Neural crest cell (in vitro differentiated cells): ENCODE measurements at regions not wholly inside any gene's neighbourhood (a gene's known extent, or its start where the extent isn't known, plus 50 kb on each side); places are given as distances from the start of the nearest gene placed in this dataset.

Source experiments
- DNase-seq: peaks from one replicate; pipeline ENCODE4 v3.0.0; 2021; ENCODE audit warnings: low read depth, mixed read lengths, low spot score
- H3K27ac Mint-ChIP-seq: one replicate; pipeline ENCODE4 v1.8.0; 2021; ENCODE audit warnings: mild to moderate bottlenecking, mixed read lengths; ENCODE audit not compliant: unreplicated experiment
- H3K27me3 Mint-ChIP-seq: 2 replicates; pipeline ENCODE4 v1.8.0; 2021; ENCODE audit warnings: low read depth, mild to moderate bottlenecking, mixed read lengths
- H3K36me3 Mint-ChIP-seq: 2 replicates; pipeline ENCODE4 v1.8.0; 2021; ENCODE audit warnings: low read depth, mild to moderate bottlenecking, mixed read lengths
- H3K4me1 Mint-ChIP-seq: 2 replicates; pipeline ENCODE4 v1.8.0; 2021; ENCODE audit warnings: mixed read lengths
- H3K4me3 Mint-ChIP-seq: one replicate; pipeline ENCODE4 v1.8.0; 2021; ENCODE audit warnings: mild to moderate bottlenecking, mixed read lengths
- H3K9me3 Mint-ChIP-seq: 2 replicates; pipeline ENCODE4 v1.8.0; 2021; ENCODE audit warnings: mixed read lengths
- TF ChIP-seq, protein P1 (sequence below): fragments of 200-600 bp; sonication (generic); conservative IDR thresholded peaks from 2 replicates; pipeline ENCODE4 v1.5.0; 2021; ENCODE audit warnings: antibody characterized with exemption, mild to moderate bottlenecking

DNA sequence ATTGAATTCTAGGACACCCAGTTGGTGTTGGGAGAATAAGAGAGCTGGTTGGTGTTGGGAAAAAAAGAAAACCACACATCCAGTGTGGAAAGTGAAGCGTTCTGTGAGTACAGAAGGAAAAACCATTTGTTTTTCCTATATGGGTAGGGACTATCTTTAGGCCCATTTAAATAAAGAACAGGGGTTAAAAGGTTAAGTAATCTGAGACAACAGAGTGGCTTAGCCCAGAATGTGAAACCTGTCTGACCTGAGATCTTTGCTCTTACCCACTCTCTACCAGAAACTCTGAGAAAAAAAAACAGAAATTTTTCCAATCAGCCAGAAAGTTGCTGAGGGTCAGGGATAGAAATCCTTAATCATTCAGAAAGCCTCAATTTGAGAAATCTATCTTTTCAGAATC lies 59.8 kb upstream of the LRRC55 start:
- Mint-ChIP-seq H3K4me1 (peaks cover 36% of the 10 kb centered on the region), H3K4me3 (no peak overlapping the region), H3K27me3 (no peaks in the 10 kb centered on the region), H3K9me3 (no peaks in the 10 kb centered on the region), H3K27ac (no peak overlapping the region), H3K36me3 (no peaks in the 10 kb centered on the region)
- TF ChIP-seq, protein P1, sequence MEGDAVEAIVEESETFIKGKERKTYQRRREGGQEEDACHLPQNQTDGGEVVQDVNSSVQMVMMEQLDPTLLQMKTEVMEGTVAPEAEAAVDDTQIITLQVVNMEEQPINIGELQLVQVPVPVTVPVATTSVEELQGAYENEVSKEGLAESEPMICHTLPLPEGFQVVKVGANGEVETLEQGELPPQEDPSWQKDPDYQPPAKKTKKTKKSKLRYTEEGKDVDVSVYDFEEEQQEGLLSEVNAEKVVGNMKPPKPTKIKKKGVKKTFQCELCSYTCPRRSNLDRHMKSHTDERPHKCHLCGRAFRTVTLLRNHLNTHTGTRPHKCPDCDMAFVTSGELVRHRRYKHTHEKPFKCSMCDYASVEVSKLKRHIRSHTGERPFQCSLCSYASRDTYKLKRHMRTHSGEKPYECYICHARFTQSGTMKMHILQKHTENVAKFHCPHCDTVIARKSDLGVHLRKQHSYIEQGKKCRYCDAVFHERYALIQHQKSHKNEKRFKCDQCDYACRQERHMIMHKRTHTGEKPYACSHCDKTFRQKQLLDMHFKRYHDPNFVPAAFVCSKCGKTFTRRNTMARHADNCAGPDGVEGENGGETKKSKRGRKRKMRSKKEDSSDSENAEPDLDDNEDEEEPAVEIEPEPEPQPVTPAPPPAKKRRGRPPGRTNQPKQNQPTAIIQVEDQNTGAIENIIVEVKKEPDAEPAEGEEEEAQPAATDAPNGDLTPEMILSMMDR, result no peak
- no peak for DNase-seq

DNA sequence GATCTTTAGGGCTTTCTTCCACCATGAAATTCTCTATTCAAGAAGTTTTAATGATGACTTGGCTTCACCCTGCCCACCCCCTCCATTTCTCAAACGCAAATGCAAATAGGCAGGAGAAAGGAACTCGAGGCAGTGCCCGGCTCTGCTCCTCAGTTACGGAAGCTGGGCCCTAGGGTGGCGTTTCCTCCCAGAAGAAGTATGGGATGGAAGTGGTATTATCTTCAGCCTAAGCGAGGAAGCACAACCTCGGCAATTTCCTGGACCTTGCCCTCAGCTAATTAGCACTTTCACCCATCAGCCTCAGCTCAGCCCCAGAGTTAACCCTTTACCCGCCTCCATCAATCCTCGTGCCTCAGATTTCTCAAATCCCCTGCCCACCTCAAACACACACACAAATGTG lies 58.2 kb upstream of the LRRC55 start:
- TF ChIP-seq, protein P1, result no peak
- H3K4me3 Mint-ChIP-seq, result no peak overlapping the region
- no peaks in the 10 kb centered on the region for H3K36me3 Mint-ChIP-seq
- H3K27ac Mint-ChIP-seq, result no peak overlapping the region
- H3K9me3 Mint-ChIP-seq, result no peaks in the 10 kb centered on the region
- no peak for DNase-seq
- peaks cover 36% of the 10 kb centered on the region for H3K4me1 Mint-ChIP-seq
- peaks cover 4% of the 10 kb centered on the region for H3K27me3 Mint-ChIP-seq

DNA sequence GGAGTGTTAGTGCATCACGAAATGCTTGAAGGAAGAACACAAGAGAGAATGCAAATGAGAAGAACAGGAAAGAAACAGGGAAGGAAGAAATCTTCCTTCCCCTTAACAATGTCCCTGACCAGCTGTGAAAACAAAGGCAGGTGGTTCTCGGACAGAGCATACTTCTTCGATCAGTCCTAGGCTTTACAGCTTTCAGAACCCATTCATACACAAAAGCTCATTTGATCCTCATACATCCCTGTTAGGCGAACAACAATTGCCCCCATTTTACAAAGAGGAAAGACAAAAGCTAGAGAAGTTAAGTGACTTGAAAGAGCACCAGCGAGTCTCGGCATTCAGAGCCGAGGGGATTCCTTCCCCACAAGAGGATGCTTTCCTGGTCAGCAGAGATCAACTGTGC lies 57.2 kb upstream of the LRRC55 start:
- peaks cover 4% of the 10 kb centered on the region for H3K27me3 Mint-ChIP-seq
- no peaks in the 10 kb centered on the region for H3K9me3 Mint-ChIP-seq
- peak overlapping the region; percentile 83 for H3K27ac Mint-ChIP-seq
- peaks cover 36% of the 10 kb centered on the region for H3K4me1 Mint-ChIP-seq
- TF ChIP-seq, protein P1, result no peak
- H3K36me3 Mint-ChIP-seq, result no peaks in the 10 kb centered on the region
- no peak for DNase-seq
- no peak overlapping the region for H3K4me3 Mint-ChIP-seq

DNA sequence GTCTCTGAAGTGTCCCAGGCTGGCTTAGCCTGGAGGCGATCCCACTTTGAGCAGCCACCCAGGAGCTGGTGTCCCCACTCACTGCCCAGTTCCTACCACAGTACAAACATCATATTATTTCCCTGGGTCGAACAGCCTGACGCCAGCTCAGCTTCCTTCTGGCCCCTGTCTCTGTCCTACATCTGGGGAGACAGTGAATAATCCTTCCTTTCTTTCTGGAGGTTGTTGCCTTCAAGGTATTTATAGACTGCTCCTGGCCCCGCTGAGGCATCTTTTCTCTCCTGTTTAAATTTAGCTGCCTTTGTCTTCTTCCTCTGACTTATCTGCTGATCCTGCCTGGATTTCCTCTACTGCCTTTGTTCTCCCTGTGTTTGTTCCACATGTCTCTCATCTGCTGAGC lies 56.8 kb upstream of the LRRC55 start:
- Mint-ChIP-seq H3K4me1 (peaks cover 36% of the 10 kb centered on the region), H3K4me3 (no peak overlapping the region), H3K27me3 (peaks cover 4% of the 10 kb centered on the region), H3K9me3 (no peaks in the 10 kb centered on the region), H3K36me3 (no peaks in the 10 kb centered on the region), H3K27ac (peak overlapping the region; percentile 83)
- TF ChIP-seq, protein P1, result no peak
- no peak for DNase-seq

DNA sequence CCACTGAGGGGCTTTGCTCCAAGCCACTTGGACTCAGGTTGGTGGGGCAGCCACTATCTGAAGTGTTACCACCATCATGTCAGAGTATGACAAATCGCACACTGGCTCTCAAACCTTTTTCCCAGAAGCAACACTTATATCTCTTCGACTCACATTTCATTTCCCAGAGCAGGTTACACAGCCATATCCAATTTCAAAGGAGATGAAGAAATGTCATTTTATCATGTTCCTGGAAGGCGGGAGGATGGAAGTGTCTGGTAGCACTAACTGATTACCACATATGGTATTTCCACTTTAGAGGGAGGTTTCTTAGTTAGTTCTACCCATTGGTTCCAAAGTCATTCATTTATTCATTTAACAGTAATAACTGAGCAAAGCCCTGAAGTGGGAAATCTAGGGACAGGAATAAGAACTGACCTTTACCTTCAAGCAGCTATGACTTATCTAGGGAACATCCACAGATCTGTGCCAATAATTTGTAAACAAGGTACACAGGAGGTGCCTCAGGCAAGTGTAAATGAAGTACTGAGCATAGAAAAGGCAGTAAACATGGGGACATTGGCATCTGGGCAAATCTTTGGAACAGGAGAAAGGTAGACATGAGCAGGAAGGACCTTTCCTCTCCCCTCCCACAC lies 54.9 kb upstream of the LRRC55 start:
- no peak overlapping the region for H3K27ac Mint-ChIP-seq
- DNase-seq, result no peak
- no peak overlapping the region for H3K4me3 Mint-ChIP-seq
- H3K4me1 Mint-ChIP-seq, result peaks cover 33% of the 10 kb centered on the region
- H3K9me3 Mint-ChIP-seq, result no peaks in the 10 kb centered on the region
- no peaks in the 10 kb centered on the region for H3K36me3 Mint-ChIP-seq
- peaks cover 4% of the 10 kb centered on the region for H3K27me3 Mint-ChIP-seq
- TF ChIP-seq, protein P1, result no peak
